GM11168 (cell line): ENCODE measurements at regions not wholly inside any gene's neighbourhood (a gene's known extent, or its start where the extent isn't known, plus 50 kb on each side); places are given as distances from the start of the nearest gene placed in this dataset.
"Not testable (repeated sequence)": the region's sequence is repeated elsewhere in the genome, so short reads cannot be mapped to it uniquely, and the experiment has no call there.

ENCODE experiments used
- in situ Hi-C: fragments of 300-500 bp; cut with MboI; formaldehyde crosslinking; loops from one replicate; pipeline ENCODE4 v1.12.0; 2022; ENCODE audit warnings: low sequenced_read_pairs; ENCODE audit not compliant: unreplicated experiment

GRCh38 chr13:107931056-107931455 is 284.3 kb downstream of the LIG4 start:
- in situ Hi-C loops: no loop called here

- in situ Hi-C loops: no loop called here
Measured at GRCh38 chr13:107928762-107929161, 286.6 kb downstream of the LIG4 start.

GRCh38 chr13:107927557-107927956 is 287.8 kb downstream of the LIG4 start:
- in situ Hi-C loops: no loop called here

- in situ Hi-C loops: not testable (repeated sequence)
Measured at GRCh38 chr13:107926515-107926914, 288.8 kb downstream of the LIG4 start.

- in situ Hi-C loops: not testable (repeated sequence)
Measured at GRCh38 chr13:107916902-107917301, 298.4 kb downstream of the LIG4 start.

GRCh38 chr13:107912745-107913144 is 302.6 kb downstream of the LIG4 start:
- in situ Hi-C loops: no loop called here

GRCh38 chr13:107907065-107907805 is 308.1 kb downstream of the LIG4 start:
- in situ Hi-C loops: no loop called here

- in situ Hi-C loops: no loop called here
Measured at GRCh38 chr13:107906131-107906530, 309.2 kb downstream of the LIG4 start.

- in situ Hi-C loops: no loop called here
Measured at GRCh38 chr13:107901996-107902562, 313.3 kb downstream of the LIG4 start.

GRCh38 chr13:107901230-107901629 is 314.1 kb downstream of the LIG4 start:
- in situ Hi-C loops: no loop called here

GRCh38 chr13:107900775-107901174 is 314.6 kb downstream of the LIG4 start:
- in situ Hi-C loops: no loop called here

GRCh38 chr13:107886118-107886517 is 329.2 kb downstream of the LIG4 start:
- in situ Hi-C loops: no loop called here

- in situ Hi-C loops: no loop called here
Measured at GRCh38 chr13:107884564-107884963, 330.8 kb downstream of the LIG4 start.

- in situ Hi-C loops: no loop called here
Measured at GRCh38 chr13:107883561-107884175, 331.7 kb downstream of the LIG4 start.

- in situ Hi-C loops: no loop called here
Measured at GRCh38 chr13:107882708-107883560, 332.4 kb downstream of the LIG4 start.

GRCh38 chr13:107881362-107881761 is 334.0 kb downstream of the LIG4 start:
- in situ Hi-C loops: no loop called here

- in situ Hi-C loops: no loop called here
Measured at GRCh38 chr13:107874456-107874855, 340.9 kb downstream of the LIG4 start.

GRCh38 chr13:107873926-107874325 is 341.4 kb downstream of the LIG4 start:
- in situ Hi-C loops: no loop called here

GRCh38 chr13:107870400-107870799 is 344.9 kb downstream of the LIG4 start:
- in situ Hi-C loops: no loop called here

- in situ Hi-C loops: no loop called here
Measured at GRCh38 chr13:107867701-107868661, 347.4 kb downstream of the LIG4 start.
